GM20000 (cell line): ENCODE measurements at regions not wholly inside any gene's neighbourhood (a gene's known extent, or its start where the extent isn't known, plus 50 kb on each side); places are given as distances from the start of the nearest gene placed in this dataset.

Experiments used
- DNase-seq: peaks from one replicate; pipeline ENCODE4 v3.0.0; 2012; ENCODE audit warnings: low spot score
- CTCF ChIP-seq: IDR thresholded peaks from 2 replicates; pipeline ENCODE4 v1.5.1; 2012; ENCODE audit warnings: mild to moderate bottlenecking, control low read depth; ENCODE audit errors: extremely low read depth, missing control alignments

GRCh38 chr1:191002768-191003167 lies 525.1 kb upstream of the BRINP3 start:
- no peak for DNase-seq
- TF ChIP-seq CTCF, result no peak

- DNase-seq, result no peak
- TF ChIP-seq CTCF, result no peak
These were observed 539.1 kb upstream of the BRINP3 start for GRCh38 chr1:191016765-191017164.

GRCh38 chr1:191022856-191023255 lies 545.2 kb upstream of the BRINP3 start:
- TF ChIP-seq CTCF, result no peak
- DNase-seq, result no peak

- no peak for TF ChIP-seq CTCF
These were observed 548.4 kb upstream of the BRINP3 start for GRCh38 chr1:191025896-191026642.

GRCh38 chr1:191026828-191027227 lies 549.2 kb upstream of the BRINP3 start:
- DNase-seq, result no peak
- TF ChIP-seq CTCF, result no peak

More at GRCh38 chr1:191025896-191026642, 548.4 kb upstream of the BRINP3 start:
- no peak for DNase-seq

GRCh38 chr1:191034132-191034531 lies 556.5 kb upstream of the BRINP3 start:
- TF ChIP-seq CTCF, result no peak
- no peak for DNase-seq

GRCh38 chr1:191043066-191043465 lies 565.4 kb upstream of the BRINP3 start:
- TF ChIP-seq CTCF, result no peak

More at GRCh38 chr1:191043066-191043465, 565.4 kb upstream of the BRINP3 start:
- DNase-seq, result no peak
